Globus pallidus (tissue), 1 donor: ENCODE measurements at regions not wholly inside any gene's neighbourhood (a gene's known extent, or its start where the extent isn't known, plus 50 kb on each side); places are given as distances from the start of the nearest gene placed in this dataset.

ENCODE experiments used
- DNase-seq: peaks from one replicate; pipeline ENCODE4 v3.0.0-alpha.2; 2015; ENCODE audit warnings: low spot score

- peak; percentile 29 for DNase-seq
These were observed 53.6 kb upstream of the DYNC1I1 start for GRCh38 chr7:95718577-95719410.

- no peak for DNase-seq
These were observed 55.8 kb upstream of the DYNC1I1 start for GRCh38 chr7:95716357-95717122.

- no peak for DNase-seq
These were observed 57.1 kb upstream of the DYNC1I1 start for GRCh38 chr7:95715274-95715673.

GRCh38 chr7:95710711-95711110 lies 61.6 kb upstream of the DYNC1I1 start:
- no peak for DNase-seq

- no peak for DNase-seq
These were observed 71.4 kb upstream of the DYNC1I1 start for GRCh38 chr7:95700917-95701316.

- no peak for DNase-seq
These were observed 78.0 kb upstream of the DYNC1I1 start for GRCh38 chr7:95694334-95694733.

- no peak for DNase-seq
These were observed 78.6 kb upstream of the DYNC1I1 start for GRCh38 chr7:95693551-95694333.

- no peak for DNase-seq
These were observed 80.9 kb upstream of the DYNC1I1 start for GRCh38 chr7:95691464-95691863.

- peak; percentile 69 for DNase-seq
These were observed 81.9 kb upstream of the DYNC1I1 start for GRCh38 chr7:95690367-95690947.

GRCh38 chr7:95688931-95689495 lies 83.3 kb upstream of the DYNC1I1 start:
- no peak for DNase-seq

GRCh38 chr7:95687759-95688343 lies 84.5 kb upstream of the DYNC1I1 start:
- peak; percentile 71 for DNase-seq

GRCh38 chr7:95686109-95686508 lies 86.2 kb upstream of the DYNC1I1 start:
- DNase-seq = peak; percentile 84

- DNase-seq = peak; percentile 20
These were observed 87.8 kb upstream of the DYNC1I1 start for GRCh38 chr7:95684505-95684904.

GRCh38 chr7:95684037-95684436 lies 87.7 kb upstream of the PDK4 start:
- peak; percentile 79 for DNase-seq

- no peak for DNase-seq
These were observed 86.6 kb upstream of the PDK4 start for GRCh38 chr7:95682913-95683312.

- DNase-seq = no peak
These were observed 80.4 kb upstream of the PDK4 start for GRCh38 chr7:95676691-95677090.

GRCh38 chr7:95675632-95676031 lies 79.3 kb upstream of the PDK4 start:
- no peak for DNase-seq

- no peak for DNase-seq
These were observed 78.7 kb upstream of the PDK4 start for GRCh38 chr7:95675016-95675415.

- no peak for DNase-seq
These were observed 77.8 kb upstream of the PDK4 start for GRCh38 chr7:95674101-95674500.

- DNase-seq = no peak
These were observed 76.1 kb upstream of the PDK4 start for GRCh38 chr7:95672434-95672833.

- no peak for DNase-seq
These were observed 73.2 kb upstream of the PDK4 start for GRCh38 chr7:95669513-95669912.
